HepG2 (cell line): ENCODE measurements at regions not wholly inside any gene's neighbourhood (a gene's known extent, or its start where the extent isn't known, plus 50 kb on each side); places are given as distances from the start of the nearest gene placed in this dataset.

Experiments
- ATAC-seq: fragments of 200-7000 bp; cut with Tn5 transposase; 3 replicates; pipeline ENCODE4 v1.9.1; 2020; ENCODE audit warnings: mild to moderate bottlenecking, moderate library complexity
- BruUV-seq: library from RNA; stranded (reverse); fragments of 400-500 nt; replicated peaks from 2 replicates; lab custom pipeline; 2021; lab: Mats Ljungman, UMichigan
- CTCF ChIA-PET: fragments of 300-600 bp; formaldehyde crosslinking; extraction: SDS; loops from one replicate; lab custom pipeline; 2021; ENCODE audit warnings: low total read pairs, inconsistent platforms, low intra/inter-chr PET ratio; lab: Yijun Ruan, JAX
- POLR2A ChIA-PET: fragments of 350-600 bp; sonication (Branson Sonifier 250); formaldehyde crosslinking; loops from one replicate; lab custom pipeline; 2020; ENCODE audit warnings: antibody characterized with exemption, inconsistent platforms; lab: Yijun Ruan, JAX
- DNase-seq: peaks from one replicate; pipeline ENCODE4 v3.0.0-alpha.2; 2015; ENCODE audit warnings: low spot score
- FAIRE-seq: peaks from 3 replicates; lab custom pipeline; 2011; peaks lifted over from hg19 to GRCh38; lab: Jason Lieb, UNC
- H2AFZ ChIP-seq: one replicate; pipeline ENCODE4 v1.6.1; 2011; ENCODE audit warnings: low read length, inconsistent platforms
- H3K27ac ChIP-seq: fragments of 300-600 bp; 3 replicates; pipeline ENCODE4 v1.8.0; 2011; ENCODE audit warnings: mixed run types, mild to moderate bottlenecking, mixed read lengths, low read length, inconsistent platforms; ENCODE audit not compliant: insufficient read depth; ENCODE audit errors: extremely low read length
- H3K27me3 ChIP-seq, 2 experiments: fragments of 200-600 bp in 1 of 2; 2 replicates in 1 of 2; 3 replicates in 1 of 2; pipeline versions ENCODE4 v1.6.0 to v1.8.0; 2011; ENCODE audit warnings: low read length in 2 of 2, mild to moderate bottlenecking in 2 of 2, moderate library complexity in 2 of 2, inconsistent platforms in 1 of 2; ENCODE audit not compliant: insufficient read depth in 2 of 2, control insufficient read depth in 1 of 2
- H3K36me3 ChIP-seq, 2 experiments: fragments of 200-600 bp in 1 of 2; replicated peaks in 1 of 2; 2 replicates in 1 of 2; 3 replicates in 1 of 2; pipeline versions ENCODE4 v1.5.1 to v1.8.0; 2011; ENCODE audit warnings: low read length in 2 of 2, inconsistent platforms in 1 of 2; ENCODE audit not compliant: insufficient read depth in 2 of 2, control insufficient read depth in 1 of 2
- H3K4me1 ChIP-seq: 2 replicates; pipeline ENCODE4 v1.5.1; 2012; ENCODE audit warnings: low read length, inconsistent platforms; ENCODE audit not compliant: insufficient read depth
- H3K4me2 ChIP-seq: 2 replicates; pipeline ENCODE4 v1.6.0; 2011; ENCODE audit warnings: low read depth, low read length, inconsistent platforms
- H3K4me3 ChIP-seq, 3 experiments: fragments of 200-600 bp in 1 of 3; sonication (generic), shearing (Covaris generic) in 1 of 3; replicated peaks in 1 of 3; 2 replicates each; pipeline ENCODE4 v1.5.1; 2011 to 2016; ENCODE audit warnings: low read length in 3 of 3, inconsistent platforms in 2 of 3, low read depth in 2 of 3, mild to moderate bottlenecking in 2 of 3, control low read depth in 1 of 3, mixed read lengths in 1 of 3; ENCODE audit not compliant: insufficient read depth in 1 of 3
- H3K79me2 ChIP-seq: one replicate; pipeline ENCODE4 v1.6.1; 2011; ENCODE audit warnings: low read length, inconsistent platforms; ENCODE audit not compliant: insufficient read depth
- H3K9ac ChIP-seq: 2 replicates; pipeline ENCODE4 v1.6.0; 2011; ENCODE audit warnings: mild to moderate bottlenecking, low read depth, low read length, inconsistent platforms; ENCODE audit not compliant: insufficient read depth
- H3K9me3 ChIP-seq: 2 replicates; pipeline ENCODE4 v1.5.1; 2012; ENCODE audit warnings: mild to moderate bottlenecking, low read length
- H4K20me1 ChIP-seq: 2 replicates; pipeline ENCODE4 v1.6.0; 2011; ENCODE audit warnings: inconsistent platforms, mild to moderate bottlenecking, low read length, moderate library complexity; ENCODE audit not compliant: insufficient read depth
- ATF3 ChIP-seq: sonication (generic); formaldehyde crosslinking; IDR thresholded peaks from 2 replicates; pipeline ENCODE4 v1.4.0; 2020; ENCODE audit warnings: missing genetic modification reagents
- CREB1 ChIP-seq, 2 experiments: fragments of 450-650 bp in 1 of 2; IDR thresholded peaks; 2 replicates each; pipeline ENCODE4 v1.6.1; 2016 to 2017; ENCODE audit warnings: control low read depth in 1 of 2, mild to moderate bottlenecking in 1 of 2, missing compliant biosample characterization in 1 of 2, missing genetic modification characterization in 1 of 2
- FLYWCH1 ChIP-seq: sonication (generic); formaldehyde crosslinking; IDR thresholded peaks from 2 replicates; pipeline ENCODE4 v1.8.1; 2023; ENCODE audit warnings: mild to moderate bottlenecking, missing genetic modification reagents
- GATAD2A ChIP-seq: IDR thresholded peaks from 2 replicates; pipeline ENCODE4 v1.6.1; 2016
- KDM5A ChIP-seq: fragments of 200-600 bp; sonication (generic); IDR thresholded peaks from 2 replicates; pipeline ENCODE4 v1.7.0; 2018; ENCODE audit warnings: antibody characterized with exemption, mild to moderate bottlenecking, low read length, borderline replicate concordance
- KDM6A ChIP-seq: IDR thresholded peaks from 2 replicates; pipeline ENCODE4 v1.6.1; 2016; ENCODE audit warnings: low read depth
- PHB2 ChIP-seq: fragments of 450-650 bp; IDR thresholded peaks from 2 replicates; pipeline ENCODE4 v1.6.1; 2018; ENCODE audit not compliant: partially characterized antibody
- PLSCR1 ChIP-seq: sonication (generic); formaldehyde crosslinking; IDR thresholded peaks from 2 replicates; pipeline ENCODE4 v1.5.0; 2020; ENCODE audit warnings: missing genetic modification reagents, mild to moderate bottlenecking, borderline replicate concordance
- ZBTB7A ChIP-seq: sonication (generic); formaldehyde crosslinking; IDR thresholded peaks from 2 replicates; pipeline ENCODE4 v1.8.0; 2022; ENCODE audit warnings: mild to moderate bottlenecking, missing genetic modification reagents
- ZBTB8A ChIP-seq: sonication (generic); formaldehyde crosslinking; IDR thresholded peaks from 2 replicates; pipeline ENCODE4 v1.4.0; 2020; ENCODE audit warnings: mild to moderate bottlenecking, low read depth, missing genetic modification reagents, borderline replicate concordance
- ZC3H13 ChIP-seq: sonication (generic); formaldehyde crosslinking; IDR thresholded peaks from 2 replicates; pipeline ENCODE4 v1.8.1; 2023; ENCODE audit warnings: mild to moderate bottlenecking, missing genetic modification reagents, moderate library complexity
- ZNF180 ChIP-seq: sonication (generic); formaldehyde crosslinking; IDR thresholded peaks from 2 replicates; pipeline ENCODE4 v1.4.0; 2020; ENCODE audit warnings: low read depth, missing genetic modification reagents, borderline replicate concordance
- ZNF501 ChIP-seq: sonication (generic); formaldehyde crosslinking; IDR thresholded peaks from 2 replicates; pipeline ENCODE4 v1.5.1; 2020; ENCODE audit warnings: mild to moderate bottlenecking, moderate library complexity, missing genetic modification reagents
- ZNF577 ChIP-seq: sonication (generic); formaldehyde crosslinking; IDR thresholded peaks from 2 replicates; pipeline ENCODE4 v1.4.0; 2020; ENCODE audit warnings: mild to moderate bottlenecking, low read depth, missing genetic modification reagents, borderline replicate concordance
- ZNF607 ChIP-seq: sonication (generic); formaldehyde crosslinking; IDR thresholded peaks from 2 replicates; pipeline ENCODE4 v1.5.1; 2020; ENCODE audit warnings: missing genetic modification reagents, mild to moderate bottlenecking, borderline replicate concordance
- ZNF781 ChIP-seq: sonication (generic); formaldehyde crosslinking; IDR thresholded peaks from 2 replicates; pipeline ENCODE4 v1.5.1; 2020; ENCODE audit warnings: borderline replicate concordance, mild to moderate bottlenecking, missing genetic modification reagents; ENCODE audit errors: not compliant biosample characterization
- ZNF782 ChIP-seq: sonication (generic); formaldehyde crosslinking; IDR thresholded peaks from 2 replicates; pipeline ENCODE4 v1.4.0; 2020; ENCODE audit warnings: missing genetic modification reagents, mild to moderate bottlenecking, borderline replicate concordance
- whole genome bisulfite sequencing: methylation state at CpG from one replicate; pipeline ENCODE4 v1.1.6; 2017; ENCODE audit warnings: low lambda C conversion rate; 5-methylcytosine and 5-hydroxymethylcytosine counted together
- in situ Hi-C: cut with HindIII; loops from 2 replicates; pipeline ENCODE4 v1.10.0; 2017; ENCODE audit warnings: low pct_unique_long_range_greater_than_20kb; ENCODE audit not compliant: extremely low pct_ligation_motif_present
- intact Hi-C: fragments of 100-400 bp; cut with micrococcal nuclease; formaldehyde crosslinking; loops from one replicate; pipeline ENCODE4 v1.10.0; 2022; ENCODE audit not compliant: unreplicated experiment
- TF ChIP-seq, protein P1 (sequence below): sonication (generic); formaldehyde crosslinking; IDR thresholded peaks from 2 replicates; pipeline ENCODE4 v1.9.0; 2022; ENCODE audit warnings: low read depth, missing genetic modification reagents
- TF ChIP-seq, protein P2 (sequence below): sonication (generic); formaldehyde crosslinking; IDR thresholded peaks from 2 replicates; pipeline ENCODE4 v1.8.0; 2022; ENCODE audit warnings: missing genetic modification reagents, mild to moderate bottlenecking, borderline replicate concordance

GRCh38 chr5:103472265-103472664 is 90.3 kb downstream of the NUDT12 start:
- intact Hi-C loops (no loop called here), in situ Hi-C loops (no loop called here)
- Histone ChIP-seq H4K20me1 (no peaks in the 10 kb centered on the region), H3K4me3 (no peak overlapping the region), H3K9me3 (no peaks in the 10 kb centered on the region), H3K27me3 (no peaks in the 10 kb centered on the region), H3K79me2 (no peaks in the 10 kb centered on the region), H3K9ac (no peak overlapping the region), H2AFZ (no peak overlapping the region), H3K4me1 (no peaks in the 10 kb centered on the region), H3K27ac (no peak overlapping the region), H3K4me2 (no peak overlapping the region), H3K36me3 (no peaks in the 10 kb centered on the region)
- CTCF ChIA-PET, result no interaction called here
- POLR2A ChIA-PET, result no interaction called here
- BruUV-seq, result no TSS peak
- no peak for DNase-seq
- 4% methylated on average over 1 of the region's 1 CpG for WGBS
- ATAC-seq, result no peak
- FAIRE-seq, result no peak
- TF ChIP-seq, protein P1, sequence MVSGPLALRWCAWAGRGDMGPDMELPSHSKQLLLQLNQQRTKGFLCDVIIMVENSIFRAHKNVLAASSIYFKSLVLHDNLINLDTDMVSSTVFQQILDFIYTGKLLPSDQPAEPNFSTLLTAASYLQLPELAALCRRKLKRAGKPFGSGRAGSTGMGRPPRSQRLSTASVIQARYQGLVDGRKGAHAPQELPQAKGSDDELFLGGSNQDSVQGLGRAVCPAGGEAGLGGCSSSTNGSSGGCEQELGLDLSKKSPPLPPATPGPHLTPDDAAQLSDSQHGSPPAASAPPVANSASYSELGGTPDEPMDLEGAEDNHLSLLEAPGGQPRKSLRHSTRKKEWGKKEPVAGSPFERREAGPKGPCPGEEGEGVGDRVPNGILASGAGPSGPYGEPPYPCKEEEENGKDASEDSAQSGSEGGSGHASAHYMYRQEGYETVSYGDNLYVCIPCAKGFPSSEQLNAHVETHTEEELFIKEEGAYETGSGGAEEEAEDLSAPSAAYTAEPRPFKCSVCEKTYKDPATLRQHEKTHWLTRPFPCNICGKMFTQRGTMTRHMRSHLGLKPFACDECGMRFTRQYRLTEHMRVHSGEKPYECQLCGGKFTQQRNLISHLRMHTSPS, result no peak
- no peak for TF ChIP-seq ZNF607 (CRISPR knock-in tag)
- TF ChIP-seq, protein P2, sequence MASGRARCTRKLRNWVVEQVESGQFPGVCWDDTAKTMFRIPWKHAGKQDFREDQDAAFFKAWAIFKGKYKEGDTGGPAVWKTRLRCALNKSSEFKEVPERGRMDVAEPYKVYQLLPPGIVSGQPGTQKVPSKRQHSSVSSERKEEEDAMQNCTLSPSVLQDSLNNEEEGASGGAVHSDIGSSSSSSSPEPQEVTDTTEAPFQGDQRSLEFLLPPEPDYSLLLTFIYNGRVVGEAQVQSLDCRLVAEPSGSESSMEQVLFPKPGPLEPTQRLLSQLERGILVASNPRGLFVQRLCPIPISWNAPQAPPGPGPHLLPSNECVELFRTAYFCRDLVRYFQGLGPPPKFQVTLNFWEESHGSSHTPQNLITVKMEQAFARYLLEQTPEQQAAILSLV (CRISPR knock-in tag), result no peak
- TF ChIP-seq PLSCR1 (CRISPR knock-in tag), result no peak
- TF ChIP-seq GATAD2A, result no peak
- TF ChIP-seq ZNF782 (CRISPR knock-in tag), result no peak
- TF ChIP-seq ZNF577 (CRISPR knock-in tag), result no peak
- TF ChIP-seq FLYWCH1, result no peak
- TF ChIP-seq ZC3H13 (CRISPR knock-in tag), result no peak
- no peak for TF ChIP-seq ZNF180 (CRISPR knock-in tag)
- no peak for TF ChIP-seq ATF3
- TF ChIP-seq KDM6A, result no peak
- no peak for TF ChIP-seq ZNF781 (CRISPR knock-in tag)
- TF ChIP-seq ZBTB8A (CRISPR knock-in tag), result no peak
- TF ChIP-seq CREB1 (IDR thresholded peaks at IDR 0.05), result no peak
- no peak for TF ChIP-seq CREB1 (CRISPR knock-in tag; IDR thresholded peaks at IDR 0.05)
- TF ChIP-seq ZNF501 (CRISPR knock-in tag), result no peak
- no peak for TF ChIP-seq KDM5A
- no peak for TF ChIP-seq PHB2
- no peak for TF ChIP-seq ZBTB7A (CRISPR knock-in tag)
